ENCODE measurements at regions not wholly inside any gene's neighbourhood (a gene's known extent, or its start where the extent isn't known, plus 50 kb on each side); places are given as distances from the start of the nearest gene placed in this dataset.

DNA sequence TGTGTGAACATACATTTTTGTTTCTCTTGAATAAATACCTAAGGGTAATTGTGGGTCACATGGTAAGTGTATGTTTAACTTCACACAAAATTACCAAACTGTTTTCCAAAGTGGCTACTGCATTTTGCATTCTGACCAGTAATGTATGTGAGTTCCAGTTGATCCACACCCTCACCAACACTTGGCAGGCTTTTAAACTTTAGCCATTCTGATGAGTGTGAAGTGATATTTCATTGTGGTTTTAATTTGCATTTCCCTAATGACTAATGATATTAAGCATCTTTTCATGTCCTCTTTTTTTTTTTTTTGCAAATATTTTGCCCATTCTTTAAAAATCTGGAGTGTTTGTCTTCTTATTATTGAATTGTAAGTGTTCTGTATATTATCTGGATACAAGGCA is 53.5 kb upstream of the MAST4 start:
- H3K4me3 ChIP-seq = no peak overlapping the region

More for the DNA sequence above, 53.5 kb upstream of the MAST4 start:
- no peaks in the 10 kb centered on the region for H3K4me1 ChIP-seq (ENCODE audit: low read depth)
- no peak for DNase-seq (ENCODE audit: low read depth in 1 of 2, low spot score in 1 of 2)
- H3K27ac ChIP-seq = no peak overlapping the region
- H3K27me3 ChIP-seq = no peaks in the 10 kb centered on the region
- H3K36me3 ChIP-seq = no peaks in the 10 kb centered on the region
- H3K9me3 ChIP-seq (ENCODE audit: low read depth) = no peaks in the 10 kb centered on the region
- TF ChIP-seq, protein P1, sequence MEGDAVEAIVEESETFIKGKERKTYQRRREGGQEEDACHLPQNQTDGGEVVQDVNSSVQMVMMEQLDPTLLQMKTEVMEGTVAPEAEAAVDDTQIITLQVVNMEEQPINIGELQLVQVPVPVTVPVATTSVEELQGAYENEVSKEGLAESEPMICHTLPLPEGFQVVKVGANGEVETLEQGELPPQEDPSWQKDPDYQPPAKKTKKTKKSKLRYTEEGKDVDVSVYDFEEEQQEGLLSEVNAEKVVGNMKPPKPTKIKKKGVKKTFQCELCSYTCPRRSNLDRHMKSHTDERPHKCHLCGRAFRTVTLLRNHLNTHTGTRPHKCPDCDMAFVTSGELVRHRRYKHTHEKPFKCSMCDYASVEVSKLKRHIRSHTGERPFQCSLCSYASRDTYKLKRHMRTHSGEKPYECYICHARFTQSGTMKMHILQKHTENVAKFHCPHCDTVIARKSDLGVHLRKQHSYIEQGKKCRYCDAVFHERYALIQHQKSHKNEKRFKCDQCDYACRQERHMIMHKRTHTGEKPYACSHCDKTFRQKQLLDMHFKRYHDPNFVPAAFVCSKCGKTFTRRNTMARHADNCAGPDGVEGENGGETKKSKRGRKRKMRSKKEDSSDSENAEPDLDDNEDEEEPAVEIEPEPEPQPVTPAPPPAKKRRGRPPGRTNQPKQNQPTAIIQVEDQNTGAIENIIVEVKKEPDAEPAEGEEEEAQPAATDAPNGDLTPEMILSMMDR (IDR thresholded peaks at IDR 0.05; ENCODE audit: low read depth, low read length) = no peak

All from cardiac muscle cell (in vitro differentiated cells and primary cell).